ENCODE measurements at regions not wholly inside any gene's neighbourhood (a gene's known extent, or its start where the extent isn't known, plus 50 kb on each side); places are given as distances from the start of the nearest gene placed in this dataset.
"Not testable (repeated sequence)": the region's sequence is repeated elsewhere in the genome, so short reads cannot be mapped to it uniquely, and the experiment has no call there.

- no peak for TF ChIP-seq CTCF (IDR thresholded peaks at IDR 0.05)
- Histone ChIP-seq H3K36me3 (no peaks in the 10 kb centered on the region), H3K4me1 (ENCODE audit: control insufficient read depth in 1 of 2, insufficient read depth in 1 of 2, low read depth in 1 of 2, low read length in 1 of 2) (no peaks in the 10 kb centered on the region), H3K27ac (no peak overlapping the region), H3K9me3 (no peaks in the 10 kb centered on the region), H3K4me3 (ENCODE audit: low read depth in 1 of 2, low read length in 1 of 2) (no peak overlapping the region), H3K27me3 (no peaks in the 10 kb centered on the region)
Measured at GRCh38 chr18:24613896-24614640, 153.6 kb downstream of the HRH4 start.

- no peaks in the 10 kb centered on the region for H3K4me1 ChIP-seq (ENCODE audit: control insufficient read depth in 1 of 2, insufficient read depth in 1 of 2, low read depth in 1 of 2, low read length in 1 of 2)
- H3K27ac ChIP-seq = no peak overlapping the region
- no peak overlapping the region for H3K4me3 ChIP-seq (ENCODE audit: low read depth in 1 of 2, low read length in 1 of 2)
- H3K9me3 ChIP-seq = no peaks in the 10 kb centered on the region
- no peak for TF ChIP-seq CTCF (IDR thresholded peaks at IDR 0.05)
- H3K27me3 ChIP-seq = no peaks in the 10 kb centered on the region
- no peaks in the 10 kb centered on the region for H3K36me3 ChIP-seq
Measured at GRCh38 chr18:24616653-24617052, 156.2 kb downstream of the HRH4 start.

- H3K36me3 ChIP-seq; H3K9me3 ChIP-seq; H3K27me3 ChIP-seq; H3K27ac ChIP-seq; H3K4me3 ChIP-seq (ENCODE audit: low read depth in 1 of 2, low read length in 1 of 2); H3K4me1 ChIP-seq (ENCODE audit: control insufficient read depth in 1 of 2, insufficient read depth in 1 of 2, low read depth in 1 of 2, low read length in 1 of 2): not testable (repeated sequence)
Measured at GRCh38 chr18:24624421-24624820, 164.0 kb downstream of the HRH4 start.

GRCh38 chr18:24627644-24628315 lies 167.3 kb downstream of the HRH4 start:
- H3K36me3 ChIP-seq = no peaks in the 10 kb centered on the region
- no peaks in the 10 kb centered on the region for H3K9me3 ChIP-seq
- no peak for TF ChIP-seq CTCF (IDR thresholded peaks at IDR 0.05)
- peaks cover 9 to 11% of the 10 kb centered on the region in 2 experiments for H3K4me1 ChIP-seq (ENCODE audit: control insufficient read depth in 1 of 2, insufficient read depth in 1 of 2, low read depth in 1 of 2, low read length in 1 of 2)
- H3K4me3 ChIP-seq (ENCODE audit: low read depth in 1 of 2, low read length in 1 of 2) = no peak overlapping the region
- H3K27me3 ChIP-seq = no peaks in the 10 kb centered on the region
- no peak overlapping the region for H3K27ac ChIP-seq

- H3K27ac ChIP-seq = no peak overlapping the region
- no peak for TF ChIP-seq CTCF (IDR thresholded peaks at IDR 0.05)
- no peaks in the 10 kb centered on the region for H3K36me3 ChIP-seq
- peaks cover 9 to 11% of the 10 kb centered on the region in 2 experiments for H3K4me1 ChIP-seq (ENCODE audit: control insufficient read depth in 1 of 2, insufficient read depth in 1 of 2, low read depth in 1 of 2, low read length in 1 of 2)
- no peak overlapping the region for H3K4me3 ChIP-seq (ENCODE audit: low read depth in 1 of 2, low read length in 1 of 2)
- no peaks in the 10 kb centered on the region for H3K9me3 ChIP-seq
- H3K27me3 ChIP-seq = no peaks in the 10 kb centered on the region
Measured at GRCh38 chr18:24628326-24628725, 167.9 kb downstream of the HRH4 start.

- Histone ChIP-seq H3K27me3 (no peaks in the 10 kb centered on the region), H3K27ac (no peak overlapping the region), H3K36me3 (no peaks in the 10 kb centered on the region), H3K4me1 (ENCODE audit: control insufficient read depth in 1 of 2, insufficient read depth in 1 of 2, low read depth in 1 of 2, low read length in 1 of 2) (peaks cover 9 to 11% of the 10 kb centered on the region in 2 experiments), H3K9me3 (no peaks in the 10 kb centered on the region), H3K4me3 (ENCODE audit: low read depth in 1 of 2, low read length in 1 of 2) (no peak overlapping the region)
- no peak for TF ChIP-seq CTCF (IDR thresholded peaks at IDR 0.05)
Measured at GRCh38 chr18:24629921-24630320, 169.5 kb downstream of the HRH4 start.

All from neutrophil (primary cell).